ENCODE measurements at regions not wholly inside any gene's neighbourhood (a gene's known extent, or its start where the extent isn't known, plus 50 kb on each side); places are given as distances from the start of the nearest gene placed in this dataset.

- POLR2A ChIA-PET: no interaction called here
- Histone ChIP-seq H3K4me3 (ENCODE audit: low read depth, low read length) (no peak overlapping the region), H3K27me3 (ENCODE audit: control insufficient read depth, insufficient read depth, low read length) (no peaks in the 10 kb centered on the region), H3K27ac (ENCODE audit: low read depth, low read length) (no peak overlapping the region), H3K9me3 (ENCODE audit: control insufficient read depth, insufficient read depth, low read length) (no peaks in the 10 kb centered on the region)
- no peak for TF ChIP-seq CTCF (IDR thresholded peaks at IDR 0.05; ENCODE audit: low read depth, low read length)
- DNase-seq (ENCODE audit: low read depth, low spot score): no peak
- CTCF ChIA-PET: no interaction called here
Observed at GRCh38 chr11:116511684-116512083, 261.1 kb downstream of the BUD13 start.

GRCh38 chr11:116510886-116511650 lies 261.7 kb downstream of the BUD13 start:
- CTCF ChIA-PET: no interaction called here
- H3K27me3 ChIP-seq (ENCODE audit: control insufficient read depth, insufficient read depth, low read length): peaks cover 3% of the 10 kb centered on the region
- no peaks in the 10 kb centered on the region for H3K9me3 ChIP-seq (ENCODE audit: control insufficient read depth, insufficient read depth, low read length)
- TF ChIP-seq CTCF (IDR thresholded peaks at IDR 0.05; ENCODE audit: low read depth, low read length): no peak
- no peak for DNase-seq (ENCODE audit: low read depth, low spot score)
- H3K4me3 ChIP-seq (ENCODE audit: low read depth, low read length): no peak overlapping the region
- POLR2A ChIA-PET: no interaction called here
- no peak overlapping the region for H3K27ac ChIP-seq (ENCODE audit: low read depth, low read length)

- CTCF ChIA-PET: no interaction called here
Observed at GRCh38 chr11:116510166-116510565, 262.6 kb downstream of the BUD13 start.

GRCh38 chr11:116509551-116509950 lies 263.2 kb downstream of the BUD13 start:
- Histone ChIP-seq H3K27me3 (ENCODE audit: control insufficient read depth, insufficient read depth, low read length) (peaks cover 3% of the 10 kb centered on the region), H3K9me3 (ENCODE audit: control insufficient read depth, insufficient read depth, low read length) (no peaks in the 10 kb centered on the region), H3K27ac (ENCODE audit: low read depth, low read length) (no peak overlapping the region), H3K4me3 (ENCODE audit: low read depth, low read length) (no peak overlapping the region)
- no peak for TF ChIP-seq CTCF (IDR thresholded peaks at IDR 0.05; ENCODE audit: low read depth, low read length)
- POLR2A ChIA-PET: no interaction called here
- no peak for DNase-seq (ENCODE audit: low read depth, low spot score)
- CTCF ChIA-PET: no interaction called here

More at GRCh38 chr11:116510166-116510565, 262.6 kb downstream of the BUD13 start:
- POLR2A ChIA-PET: no interaction called here
- no peak overlapping the region for H3K4me3 ChIP-seq (ENCODE audit: low read depth, low read length)
- no peak overlapping the region for H3K27ac ChIP-seq (ENCODE audit: low read depth, low read length)
- H3K9me3 ChIP-seq (ENCODE audit: control insufficient read depth, insufficient read depth, low read length): no peaks in the 10 kb centered on the region
- no peak for TF ChIP-seq CTCF (IDR thresholded peaks at IDR 0.05; ENCODE audit: low read depth, low read length)
- peaks cover 3% of the 10 kb centered on the region for H3K27me3 ChIP-seq (ENCODE audit: control insufficient read depth, insufficient read depth, low read length)
- DNase-seq (ENCODE audit: low read depth, low spot score): no peak

DNA sequence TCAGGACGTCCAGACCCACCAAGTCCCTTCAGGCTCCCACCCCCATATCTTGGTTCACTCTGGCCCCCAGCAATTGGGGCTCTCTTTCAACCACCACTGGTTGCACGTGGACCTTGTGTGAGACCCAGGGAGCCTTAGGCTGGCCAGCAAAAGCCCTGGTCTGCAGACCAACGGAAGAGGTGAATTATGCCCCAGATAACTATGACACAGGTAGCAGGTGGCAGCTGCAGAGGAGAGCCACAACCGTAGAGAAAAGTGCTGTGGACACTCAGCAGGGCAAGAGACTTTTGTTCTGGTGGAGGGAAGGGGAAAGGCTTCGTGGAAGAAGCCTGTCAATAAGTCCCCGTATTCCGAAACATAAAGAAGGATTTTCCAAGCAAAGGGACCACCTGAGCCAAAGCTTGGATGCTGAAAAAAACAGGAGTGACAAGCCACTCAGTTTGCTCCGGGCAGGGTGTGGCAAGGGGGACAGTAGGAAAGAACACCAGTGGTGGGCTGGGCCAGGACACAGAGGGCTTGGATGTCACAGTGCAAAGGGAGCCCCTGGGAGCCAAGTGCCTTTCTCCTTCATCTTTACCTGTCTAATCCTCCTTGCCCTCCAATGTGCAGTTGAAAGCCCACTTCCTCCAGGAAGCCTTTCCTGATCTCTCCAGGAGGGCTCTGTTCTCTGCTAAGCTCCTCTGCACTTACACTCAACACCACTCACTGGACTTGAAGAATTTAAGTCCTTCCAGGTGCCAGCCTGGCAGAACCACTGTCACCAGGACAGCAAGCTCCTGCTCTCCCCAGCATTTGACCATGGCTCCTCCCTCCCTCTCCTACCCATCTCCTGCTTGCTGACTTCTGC lies 264.7 kb downstream of the BUD13 start:
- H3K27me3 ChIP-seq (ENCODE audit: control insufficient read depth, insufficient read depth, low read length): peaks cover 4% of the 10 kb centered on the region
- ChIA-PET CTCF (no interaction called here), POLR2A (no interaction called here)
- no peak for DNase-seq (ENCODE audit: low read depth, low spot score)
- no peak overlapping the region for H3K4me3 ChIP-seq (ENCODE audit: low read depth, low read length)
- no peaks in the 10 kb centered on the region for H3K9me3 ChIP-seq (ENCODE audit: control insufficient read depth, insufficient read depth, low read length)
- no peak overlapping the region for H3K27ac ChIP-seq (ENCODE audit: low read depth, low read length)
- no peak for TF ChIP-seq CTCF (IDR thresholded peaks at IDR 0.05; ENCODE audit: low read depth, low read length)
